Activated CD8-positive, alpha-beta memory T cell treated with anti-CD3 and anti-CD28 coated beads for 36 hours (primary cell): ENCODE measurements at regions not wholly inside any gene's neighbourhood (a gene's known extent, or its start where the extent isn't known, plus 50 kb on each side); places are given as distances from the start of the nearest gene placed in this dataset.
"Not testable (repeated sequence)": the region's sequence is repeated elsewhere in the genome, so short reads cannot be mapped to it uniquely, and the experiment has no call there.

Experiments
- CTCF ChIA-PET: fragments of 350-600 bp; sonication (Branson Sonifier 250); formaldehyde crosslinking; loops from one replicate; lab custom pipeline; 2021; ENCODE audit warnings: antibody characterized with exemption; lab: Charles Lee
- POLR2A ChIA-PET: fragments of 350-600 bp; sonication (Branson Sonifier 250); formaldehyde crosslinking; loops from one replicate; lab custom pipeline; 2021; ENCODE audit warnings: antibody characterized with exemption; lab: Charles Lee

- POLR2A ChIA-PET, CTCF ChIA-PET: not testable (repeated sequence)
Measured at GRCh38 chr2:132068407-132068806, 93.3 kb downstream of the ANKRD30BL start.

- POLR2A ChIA-PET, CTCF ChIA-PET: not testable (repeated sequence)
Measured at GRCh38 chr2:132065391-132065790, 96.4 kb downstream of the ANKRD30BL start.

GRCh38 chr2:132039609-132040236, 122.0 kb downstream of the ANKRD30BL start:
- POLR2A ChIA-PET, CTCF ChIA-PET: not testable (repeated sequence)

GRCh38 chr2:132038883-132039235, 122.9 kb downstream of the ANKRD30BL start:
- POLR2A ChIA-PET, CTCF ChIA-PET: not testable (repeated sequence)

GRCh38 chr2:132038179-132038882, 123.4 kb downstream of the ANKRD30BL start:
- POLR2A ChIA-PET: no interaction called here
- CTCF ChIA-PET: interaction anchor here (0.7 kb wide), 1 partner anchor 366 kb away, joined by 4 read pairs; no protein-coding TSS in a partner anchor

- CTCF ChIA-PET: interaction anchor here (0.7 kb wide), 1 partner anchor 365 kb away, joined by 4 read pairs; no protein-coding TSS in a partner anchor
- POLR2A ChIA-PET: no interaction called here
Measured at GRCh38 chr2:132037527-132038178, 124.1 kb downstream of the ANKRD30BL start.

- POLR2A ChIA-PET: no interaction called here
Measured at GRCh38 chr2:132034646-132035045, 127.1 kb downstream of the ANKRD30BL start.

GRCh38 chr2:132033949-132034348, 127.8 kb downstream of the ANKRD30BL start:
- ChIA-PET CTCF (no interaction called here), POLR2A (no interaction called here)

More at GRCh38 chr2:132034646-132035045, 127.1 kb downstream of the ANKRD30BL start:
- CTCF ChIA-PET: no interaction called here

- ChIA-PET CTCF (no interaction called here), POLR2A (no interaction called here)
Measured at GRCh38 chr2:132033365-132033764, 128.4 kb downstream of the ANKRD30BL start.

- CTCF ChIA-PET, POLR2A ChIA-PET: not testable (repeated sequence)
Measured at GRCh38 chr2:132012046-132012445, 149.7 kb downstream of the ANKRD30BL start.

GRCh38 chr2:132009874-132010521, 151.8 kb downstream of the ANKRD30BL start:
- CTCF ChIA-PET: no interaction called here
- POLR2A ChIA-PET: no interaction called here

- CTCF ChIA-PET: no interaction called here
Measured at GRCh38 chr2:132009177-132009873, 152.4 kb downstream of the ANKRD30BL start.

GRCh38 chr2:131990751-131991150, 171.0 kb downstream of the ANKRD30BL start:
- CTCF ChIA-PET, POLR2A ChIA-PET: not testable (repeated sequence)

More at GRCh38 chr2:132009177-132009873, 152.4 kb downstream of the ANKRD30BL start:
- POLR2A ChIA-PET: no interaction called here

GRCh38 chr2:131966671-131967070, 195.1 kb downstream of the ANKRD30BL start:
- POLR2A ChIA-PET, CTCF ChIA-PET: not testable (repeated sequence)

GRCh38 chr2:131966256-131966655, 195.5 kb downstream of the ANKRD30BL start:
- ChIA-PET CTCF (no interaction called here), POLR2A (no interaction called here)

GRCh38 chr2:131958019-131958609, 203.6 kb downstream of the ANKRD30BL start:
- POLR2A ChIA-PET, CTCF ChIA-PET: not testable (repeated sequence)

GRCh38 chr2:131948641-131949040, 213.1 kb downstream of the ANKRD30BL start:
- CTCF ChIA-PET, POLR2A ChIA-PET: not testable (repeated sequence)

GRCh38 chr2:131923287-131923686, 238.5 kb downstream of the ANKRD30BL start:
- POLR2A ChIA-PET, CTCF ChIA-PET: not testable (repeated sequence)

- CTCF ChIA-PET: not testable (repeated sequence)
Measured at GRCh38 chr2:131922854-131923253, 238.9 kb downstream of the ANKRD30BL start.

More at GRCh38 chr2:131922854-131923253, 238.9 kb downstream of the ANKRD30BL start:
- POLR2A ChIA-PET: not testable (repeated sequence)
